H9 (cell line): ENCODE measurements at regions not wholly inside any gene's neighbourhood (a gene's known extent, or its start where the extent isn't known, plus 50 kb on each side); places are given as distances from the start of the nearest gene placed in this dataset.

Experiments used
- DNase-seq: peaks from one replicate; pipeline ENCODE4 v3.0.0-alpha.2; 2017
- H2AFZ ChIP-seq: one replicate; pipeline ENCODE4 v1.6.1; 2013; ENCODE audit warnings: mild to moderate bottlenecking, low read length, control low read depth, moderate library complexity
- H2AK5ac ChIP-seq: 2 replicates; pipeline ENCODE4 v1.6.1; 2013; ENCODE audit warnings: low read length, control low read depth, mixed read lengths; ENCODE audit not compliant: insufficient read length
- H2BK120ac ChIP-seq: one replicate; pipeline ENCODE4 v1.6.1; 2013; ENCODE audit warnings: low read depth, mild to moderate bottlenecking, low read length, control low read depth, inconsistent platforms; ENCODE audit not compliant: poor library complexity, severe bottlenecking
- H2BK12ac ChIP-seq: 2 replicates; pipeline ENCODE4 v1.6.1; 2013; ENCODE audit warnings: low read length, control low read depth, mixed read lengths, low read depth; ENCODE audit not compliant: insufficient read length
- H2BK15ac ChIP-seq: 2 replicates; pipeline ENCODE4 v1.6.1; 2013; ENCODE audit warnings: low read depth, low read length, control low read depth
- H2BK20ac ChIP-seq: one replicate; pipeline ENCODE4 v1.6.1; 2013; ENCODE audit warnings: low read depth, mild to moderate bottlenecking, low read length, control low read depth, inconsistent platforms; ENCODE audit not compliant: poor library complexity, severe bottlenecking
- H2BK5ac ChIP-seq: 2 replicates; pipeline ENCODE4 v1.6.1; 2013; ENCODE audit warnings: low read length, control low read depth, mixed read lengths; ENCODE audit not compliant: insufficient read length
- H3K14ac ChIP-seq: 2 replicates; pipeline ENCODE4 v1.6.1; 2013; ENCODE audit warnings: low read length, control low read depth; ENCODE audit not compliant: insufficient read depth
- H3K18ac ChIP-seq: 2 replicates; pipeline ENCODE4 v1.6.1; 2013; ENCODE audit warnings: low read depth, mild to moderate bottlenecking, mixed read lengths, low read length, control low read depth; ENCODE audit not compliant: insufficient read length
- H3K23ac ChIP-seq: 2 replicates; pipeline ENCODE4 v1.6.1; 2013; ENCODE audit warnings: low read length, control low read depth, mixed read lengths, low read depth; ENCODE audit not compliant: insufficient read length
- H3K23me2 ChIP-seq: 2 replicates; pipeline ENCODE4 v1.6.1; 2013; ENCODE audit warnings: low read depth, mild to moderate bottlenecking, mixed read lengths, low read length, control low read depth; ENCODE audit not compliant: insufficient read length, poor library complexity, severe bottlenecking
- H3K27ac ChIP-seq: 2 replicates; pipeline ENCODE4 v1.5.1; 2013; ENCODE audit warnings: low read length, control low read depth, mixed read lengths, low read depth; ENCODE audit not compliant: insufficient read length
- H3K27me3 ChIP-seq: 2 replicates; pipeline ENCODE4 v1.6.1; 2013; ENCODE audit warnings: low read length, control low read depth, inconsistent platforms; ENCODE audit not compliant: insufficient read depth
- H3K4ac ChIP-seq: 2 replicates; pipeline ENCODE4 v1.6.1; 2013; ENCODE audit warnings: low read depth, mild to moderate bottlenecking, control low read depth, inconsistent platforms, low read length, moderate library complexity
- H3K4me1 ChIP-seq: 2 replicates; pipeline ENCODE4 v1.6.1; 2013; ENCODE audit warnings: low read length, control low read depth, inconsistent platforms; ENCODE audit not compliant: insufficient read depth
- H3K4me2 ChIP-seq: 2 replicates; pipeline ENCODE4 v1.6.1; 2013; ENCODE audit warnings: low read length, control low read depth, mixed read lengths; ENCODE audit not compliant: insufficient read length, insufficient read depth
- H3K56ac ChIP-seq: 2 replicates; pipeline ENCODE4 v1.6.1; 2013; ENCODE audit warnings: low read depth, mild to moderate bottlenecking, mixed read lengths, low read length, control low read depth; ENCODE audit not compliant: insufficient read length
- H3K79me1 ChIP-seq: 2 replicates; pipeline ENCODE4 v1.6.1; 2013; ENCODE audit warnings: low read depth, mild to moderate bottlenecking, moderate library complexity, low read length, control low read depth, inconsistent platforms; ENCODE audit not compliant: insufficient read depth, poor library complexity, severe bottlenecking
- H3K79me2 ChIP-seq: 2 replicates; pipeline ENCODE4 v1.6.1; 2013; ENCODE audit warnings: low read length, control low read depth, inconsistent platforms; ENCODE audit not compliant: insufficient read depth
- H3K9ac ChIP-seq: 2 replicates; pipeline ENCODE4 v1.6.1; 2013; ENCODE audit warnings: low read length, control low read depth, mixed read lengths; ENCODE audit not compliant: insufficient read length; ENCODE audit errors: extremely low read depth
- H3K9me3 ChIP-seq: one replicate; pipeline ENCODE4 v1.6.1; 2013; ENCODE audit warnings: low read depth, low read length, inconsistent platforms; ENCODE audit not compliant: control insufficient read depth
- H3T11ph ChIP-seq: one replicate; pipeline ENCODE4 v1.6.1; 2013; ENCODE audit warnings: mild to moderate bottlenecking, low read length, control low read depth, inconsistent platforms
- H4K20me1 ChIP-seq: one replicate; pipeline ENCODE4 v1.6.1; 2013; ENCODE audit not compliant: control insufficient read depth, insufficient read length, insufficient read depth
- H4K5ac ChIP-seq: 2 replicates; pipeline ENCODE4 v1.6.1; 2013; ENCODE audit warnings: low read depth, mild to moderate bottlenecking, mixed read lengths, low read length, control low read depth; ENCODE audit not compliant: insufficient read length
- H4K8ac ChIP-seq: replicated peaks from 2 replicates; pipeline ENCODE4 v1.6.1; 2013; ENCODE audit warnings: low read length, control low read depth, mixed read lengths, low read depth; ENCODE audit not compliant: insufficient read length
- H4K91ac ChIP-seq: 2 replicates; pipeline ENCODE4 v1.6.1; 2013; ENCODE audit warnings: low read depth, mild to moderate bottlenecking, moderate library complexity, mixed read lengths, low read length, control low read depth; ENCODE audit not compliant: insufficient read length
- H3K27ac Mint-ChIP-seq, 3 experiments: 2 replicates in 2 of 3; 3 replicates in 1 of 3; pipeline ENCODE4 v1.8.0; 2020 to 2021; ENCODE audit warnings: mixed read lengths in 3 of 3, mild to moderate bottlenecking in 1 of 3, moderate library complexity in 1 of 3
- H3K27me3 Mint-ChIP-seq: 2 replicates; pipeline ENCODE4 v1.8.0; 2021; ENCODE audit warnings: low read depth, mild to moderate bottlenecking, moderate library complexity, mixed read lengths
- H3K36me3 Mint-ChIP-seq, 3 experiments: 2 replicates in 2 of 3; 3 replicates in 1 of 3; pipeline ENCODE4 v1.8.0; 2020 to 2021; ENCODE audit warnings: low read depth in 3 of 3, mixed read lengths in 3 of 3; ENCODE audit not compliant: insufficient read depth in 1 of 3
- H3K4me1 Mint-ChIP-seq, 2 experiments: 2 replicates each; pipeline ENCODE4 v1.8.0; 2020; ENCODE audit warnings: mixed read lengths in 2 of 2
- H3K4me3 Mint-ChIP-seq, 2 experiments: 2 replicates in 1 of 2; 3 replicates in 1 of 2; pipeline ENCODE4 v1.8.0; 2020 to 2021; ENCODE audit warnings: mild to moderate bottlenecking in 2 of 2, mixed read lengths in 2 of 2, moderate library complexity in 1 of 2
- H3K9me3 Mint-ChIP-seq, 2 experiments: 2 replicates in 1 of 2; 3 replicates in 1 of 2; pipeline ENCODE4 v1.8.0; 2020; ENCODE audit warnings: mild to moderate bottlenecking in 2 of 2, mixed read lengths in 2 of 2, moderate library complexity in 1 of 2
- CTCF ChIP-seq: fragments of 200-600 bp; sonication (generic); conservative IDR thresholded peaks from 3 replicates; pipeline ENCODE4 v1.8.0; 2021; ENCODE audit warnings: antibody characterized with exemption, mild to moderate bottlenecking
- WGBS: extraction: QIAGEN DNeasy Blood & Tissue Kit; methylation state at CpG from one replicate; pipeline ENCODE4 v1.1.7; 2013; ENCODE audit warnings: missing lambda C conversion rate, low lambda C conversion rate, mixed read lengths; ENCODE audit not compliant: insufficient read length; ENCODE audit errors: extremely low coverage; 5-methylcytosine and 5-hydroxymethylcytosine counted together

- H2BK20ac ChIP-seq = no peak overlapping the region
- H2BK15ac ChIP-seq = no peak overlapping the region
- H2AFZ ChIP-seq = no peak overlapping the region
- H2AK5ac ChIP-seq = no peak overlapping the region
- Mint-ChIP-seq H3K27ac (no peak overlapping the region), H3K9me3 (no peaks in the 10 kb centered on the region), H3K4me1 (peaks cover 0 to 11% of the 10 kb centered on the region in 2 experiments; a peak in 2 of 4 replicates), H3K36me3 (no peaks in the 10 kb centered on the region), H3K27me3 (no peaks in the 10 kb centered on the region), H3K4me3 (no peak overlapping the region)
- no peak for TF ChIP-seq CTCF
- H3K4me1 ChIP-seq = no peaks in the 10 kb centered on the region; the same call in 1 of the 2 replicates
- H2BK5ac ChIP-seq = no peak overlapping the region
- no peak overlapping the region for H3K9ac ChIP-seq
- no peak overlapping the region for H3K23ac ChIP-seq
- H3K79me2 ChIP-seq = no peaks in the 10 kb centered on the region
- no peak overlapping the region for H3K18ac ChIP-seq
- H3K14ac ChIP-seq = no peak overlapping the region
- no peak overlapping the region for H3K4me2 ChIP-seq
- no peaks in the 10 kb centered on the region for H3K9me3 ChIP-seq
- H2BK120ac ChIP-seq = no peak overlapping the region
- no peak overlapping the region for H3K56ac ChIP-seq
- H3K27ac ChIP-seq = no peak overlapping the region
- no peak overlapping the region for H3K4ac ChIP-seq
- no peaks in the 10 kb centered on the region for H3K23me2 ChIP-seq
- no peaks in the 10 kb centered on the region for H3K27me3 ChIP-seq
- WGBS = no CpG with 5 or more reads among the region's 1 CpG
- no peak for DNase-seq
- no peak overlapping the region for H4K91ac ChIP-seq
- no peaks in the 10 kb centered on the region for H4K20me1 ChIP-seq
- no peaks in the 10 kb centered on the region for H3K79me1 ChIP-seq
- no peak overlapping the region for H3T11ph ChIP-seq
- H2BK12ac ChIP-seq = no peak overlapping the region
- no peak overlapping the region for H4K8ac ChIP-seq
- no peak overlapping the region for H4K5ac ChIP-seq
These were observed 419.3 kb downstream of the TUSC7 start for GRCh38 chr3:117128872-117129271.
